SK-N-DZ (cell line): ENCODE measurements at regions not wholly inside any gene's neighbourhood (a gene's known extent, or its start where the extent isn't known, plus 50 kb on each side); places are given as distances from the start of the nearest gene placed in this dataset.

Experiments
- DNase-seq: peaks from one replicate; pipeline ENCODE4 v3.0.0-alpha.2; 2015; ENCODE audit warnings: low spot score

DNA sequence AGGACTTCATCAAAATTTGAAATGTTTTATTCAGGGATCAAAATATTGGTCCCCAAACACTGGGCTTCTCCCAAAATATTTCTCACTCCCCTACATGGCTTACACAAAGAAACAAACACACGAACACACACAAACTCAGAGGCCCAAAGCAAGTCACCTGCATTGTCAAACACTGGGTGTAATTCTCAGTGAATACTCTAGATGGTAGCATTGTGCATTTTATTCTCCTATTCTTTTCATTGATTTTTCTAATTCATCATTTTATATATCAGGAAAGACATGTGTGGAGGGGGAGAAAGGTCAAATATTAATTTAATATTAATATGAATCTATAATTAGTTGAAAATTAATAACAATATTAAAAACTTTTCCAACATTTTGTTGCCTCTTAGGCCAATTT lies 72.3 kb upstream of the TNMD start:
- peak; percentile 4 for DNase-seq

DNA sequence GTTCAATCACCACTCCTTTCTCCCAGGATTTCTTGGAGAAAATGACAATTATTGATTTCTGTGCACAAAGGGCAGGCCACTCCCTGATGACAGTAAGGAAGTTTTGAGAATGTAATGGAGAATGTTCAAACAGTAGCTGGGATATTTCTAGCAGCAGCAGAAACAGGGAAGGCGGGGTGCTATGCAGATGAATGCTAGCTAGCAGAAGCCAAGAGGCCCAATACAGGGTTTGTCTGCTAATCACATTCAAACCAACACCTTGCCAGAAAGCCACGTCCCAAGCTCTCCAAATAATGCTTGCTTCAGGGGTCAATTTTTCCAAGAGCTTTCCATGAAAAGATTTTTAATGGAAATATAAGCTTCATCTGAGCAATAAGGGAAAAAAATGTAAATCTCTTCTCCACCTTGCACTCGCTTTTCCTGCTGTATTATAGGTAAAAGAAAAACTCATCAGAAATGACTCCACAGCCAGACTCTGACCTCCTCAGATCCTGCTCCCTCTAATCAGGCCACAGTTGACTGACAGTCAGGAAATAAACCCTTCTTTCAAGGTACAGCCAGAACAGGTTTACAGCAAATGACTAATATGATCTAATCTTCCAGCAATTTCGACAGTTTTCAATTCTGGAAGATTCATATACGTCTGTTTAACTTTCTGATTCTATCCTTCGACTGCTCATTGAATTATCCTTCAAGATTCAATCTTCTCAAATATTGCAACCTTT lies 84.7 kb upstream of the PCDH19 start:
- no peak for DNase-seq

DNA sequence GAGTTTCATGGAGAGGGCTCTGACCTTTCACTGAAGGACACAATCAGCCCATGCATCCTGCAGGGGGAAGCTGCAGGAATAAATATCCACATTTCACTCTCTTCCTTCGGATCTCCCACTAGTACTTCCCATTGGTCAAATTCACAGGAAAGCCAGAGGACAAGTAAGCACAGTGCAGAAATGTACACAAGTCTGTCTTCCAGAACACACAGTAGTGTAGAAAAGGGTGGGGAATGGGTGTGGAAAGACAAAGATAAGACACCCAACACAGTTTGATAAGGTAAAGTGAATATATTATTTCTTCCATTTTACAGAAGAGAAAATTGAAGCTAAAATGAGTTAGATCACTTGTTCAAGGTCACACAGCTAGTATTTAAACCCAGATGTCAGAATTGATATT lies 81.1 kb upstream of the PCDH19 start:
- DNase-seq: no peak

DNA sequence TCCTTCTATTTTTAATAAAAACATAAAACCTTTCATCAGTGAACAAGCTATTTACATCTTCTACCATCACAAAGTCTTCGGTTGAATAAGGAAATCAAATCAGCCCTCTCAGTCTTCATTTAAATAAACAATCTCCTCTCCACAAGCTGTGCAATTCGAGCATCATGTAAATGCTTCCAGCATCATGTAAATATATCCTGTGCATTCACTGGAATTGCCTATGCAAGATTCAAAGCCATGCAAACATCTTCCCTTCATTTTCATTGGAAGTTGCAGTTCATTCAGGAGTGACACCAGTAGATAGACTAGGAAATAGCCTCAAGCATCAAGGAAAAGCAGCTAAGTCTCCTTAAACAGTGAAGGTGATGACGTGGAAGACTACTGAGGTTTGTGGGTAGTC lies 77.7 kb upstream of the PCDH19 start:
- no peak for DNase-seq

DNA sequence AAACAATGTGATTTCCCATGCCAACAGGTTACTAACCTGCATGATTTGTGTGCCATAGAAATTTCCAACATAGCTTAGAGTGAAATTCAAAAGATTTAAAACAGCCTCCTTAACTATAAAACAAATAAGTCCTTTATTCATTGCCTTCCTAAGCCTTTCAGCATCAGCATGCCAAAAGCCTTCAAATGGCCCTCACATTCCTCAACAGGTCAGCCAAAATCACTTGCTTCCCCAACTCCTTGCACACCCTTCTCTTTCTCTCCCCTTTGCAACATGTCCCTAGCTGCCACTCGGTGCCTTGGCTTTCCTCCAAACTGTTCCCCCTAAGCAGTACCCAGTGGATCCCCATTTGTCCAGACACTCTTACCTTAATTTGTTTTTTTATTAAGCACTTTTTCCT lies 74.9 kb upstream of the PCDH19 start:
- DNase-seq: no peak

DNA sequence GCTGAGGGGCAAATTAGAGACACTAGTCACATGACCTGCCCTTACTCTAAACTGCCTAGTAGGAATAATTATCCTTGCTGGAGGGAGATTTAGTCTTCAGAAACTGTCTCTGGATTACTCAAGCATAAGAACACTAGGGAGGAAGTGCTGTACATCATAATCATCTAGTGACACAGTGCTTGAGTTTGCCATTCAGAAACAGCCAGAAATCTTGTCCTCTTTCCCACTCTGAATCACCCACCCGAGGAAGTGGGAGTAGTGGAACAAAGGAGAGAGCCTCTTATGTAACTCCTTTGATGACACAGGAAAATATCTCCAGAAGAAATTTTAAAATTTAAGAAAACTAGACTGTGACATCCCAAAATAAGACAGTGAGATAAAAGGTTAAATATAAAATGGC lies 69.3 kb upstream of the PCDH19 start:
- no peak for DNase-seq

DNA sequence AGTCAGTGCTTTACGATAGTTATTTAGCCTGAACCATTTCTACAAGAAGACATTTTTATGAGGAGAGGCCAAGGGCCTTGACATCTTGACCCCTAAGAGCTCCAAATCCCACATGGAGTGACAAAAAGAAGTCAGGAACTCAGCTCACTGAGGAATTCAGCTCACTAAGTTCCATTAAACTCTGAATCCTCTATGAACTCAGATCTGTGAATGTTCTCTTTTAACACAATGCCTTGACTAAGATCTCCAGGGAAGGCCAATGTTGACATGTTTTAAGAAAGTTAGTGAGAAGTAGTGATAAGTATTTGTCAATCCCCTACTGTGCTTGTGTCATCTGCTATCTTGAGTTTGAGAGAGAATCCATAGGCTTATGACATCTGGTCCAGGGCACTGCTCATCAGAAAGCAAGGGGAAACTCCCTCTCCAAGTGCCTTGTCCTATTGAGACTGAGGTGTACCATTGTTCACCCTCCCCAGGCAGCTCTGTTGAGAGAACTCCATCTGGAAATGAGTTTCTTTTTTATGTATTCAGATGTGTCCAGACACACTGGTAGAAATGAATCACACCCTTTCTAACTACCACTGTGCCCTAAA lies 68.7 kb upstream of the PCDH19 start:
- no peak for DNase-seq

DNA sequence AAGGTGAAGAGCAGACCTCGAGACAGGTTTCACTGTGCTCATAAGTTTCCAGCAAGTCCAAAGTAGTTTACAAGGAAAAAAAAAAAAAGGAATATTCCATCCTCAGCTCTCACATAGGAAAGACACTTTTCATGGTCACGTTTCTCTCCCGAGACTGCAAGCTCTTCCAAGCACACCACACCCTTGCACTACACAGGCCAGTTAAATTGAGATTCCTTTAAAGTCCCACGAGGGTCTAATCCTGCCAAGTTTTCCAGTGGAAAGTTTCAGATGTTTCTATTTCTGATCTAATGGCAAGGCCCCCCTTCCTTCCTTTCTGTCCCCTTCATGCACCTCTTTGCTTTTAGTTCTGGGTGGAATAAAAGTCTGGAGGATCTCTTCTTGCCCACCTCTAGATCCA lies 67.9 kb upstream of the PCDH19 start:
- no peak for DNase-seq

DNA sequence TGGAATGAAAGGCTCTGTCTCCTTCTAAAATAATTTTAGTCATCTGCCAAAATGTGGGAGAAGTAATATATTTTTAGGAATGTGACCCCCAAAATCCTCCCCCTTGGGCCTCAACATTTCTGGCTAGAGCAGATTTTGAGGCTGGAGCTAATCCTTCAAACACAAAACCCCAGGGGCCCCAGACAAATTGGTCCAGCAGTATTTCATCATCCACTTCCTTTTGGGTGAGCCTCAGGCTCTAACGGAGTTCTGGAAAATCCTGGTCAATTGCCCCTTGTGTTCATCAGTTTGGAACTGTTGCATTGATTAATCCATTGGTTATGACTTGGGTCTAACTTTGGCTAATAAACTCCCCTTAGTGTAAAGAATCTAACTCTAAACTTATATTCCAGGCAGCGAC lies 67.4 kb upstream of the PCDH19 start:
- DNase-seq: no peak
